B cell (primary cell): ENCODE measurements at regions not wholly inside any gene's neighbourhood (a gene's known extent, or its start where the extent isn't known, plus 50 kb on each side); places are given as distances from the start of the nearest gene placed in this dataset.

ENCODE experiments used
- ATAC-seq: fragments of 200-7000 bp; cut with Tn5 transposase; one replicate; pipeline ENCODE4 v1.10.0; 2021; ENCODE audit warnings: low read depth, mild to moderate bottlenecking, moderate number of reproducible peaks, moderate library complexity
- CTCF ChIA-PET: fragments of 350-600 bp; sonication (Branson Sonifier 250); formaldehyde crosslinking; loops from one replicate; lab custom pipeline; 2021; ENCODE audit warnings: antibody characterized with exemption, inconsistent platforms; lab: Charles Lee
- POLR2A ChIA-PET: fragments of 350-600 bp; sonication (Branson Sonifier 250); formaldehyde crosslinking; loops from one replicate; lab custom pipeline; 2021; ENCODE audit warnings: antibody characterized with exemption; lab: Charles Lee
- DNase-seq: peaks from one replicate; pipeline ENCODE4 v3.0.0; 2013
- H2AFZ ChIP-seq: 2 replicates; pipeline ENCODE4 v1.6.1; 2012; ENCODE audit warnings: mild to moderate bottlenecking, low read depth, low read length; ENCODE audit not compliant: insufficient read depth, poor library complexity, severe bottlenecking
- H3K27ac ChIP-seq, 2 donors: 1 replicate in 1 of 2; 2 replicates in 1 of 2; pipeline ENCODE4 v1.5.1; 2012 to 2013; ENCODE audit warnings: low read length in 2 of 2, mild to moderate bottlenecking in 2 of 2, moderate library complexity in 1 of 2
- H3K27me3 ChIP-seq, 4 experiments: fragments of 200-600 bp in 1 of 4; sonication (generic) in 1 of 4; replicated peaks in 1 of 4; 1 replicate in 2 of 4; 2 replicates in 2 of 4; pipeline versions ENCODE4 v1.6.1 to v1.7.0; 2013 to 2016; ENCODE audit warnings: low read length in 3 of 4, mild to moderate bottlenecking in 2 of 4, mixed read lengths in 1 of 4, moderate library complexity in 1 of 4; ENCODE audit not compliant: insufficient read depth in 4 of 4, control insufficient read depth in 3 of 4; ENCODE audit errors: control extremely low read depth in 1 of 4
- H3K36me3 ChIP-seq, 2 experiments: replicated peaks in 1 of 2; 1 replicate in 1 of 2; 2 replicates in 1 of 2; pipeline versions ENCODE4 v1.6.1 to v1.7.1; 2013; ENCODE audit warnings: low read length in 1 of 2; ENCODE audit not compliant: insufficient read depth in 2 of 2, control insufficient read depth in 1 of 2; ENCODE audit errors: control extremely low read depth in 1 of 2, extremely low read depth in 1 of 2
- H3K4me1 ChIP-seq, 2 donors: fragments of 200-600 bp in 1 of 2; sonication (generic) in 1 of 2; 1 replicate in 1 of 2; 2 replicates in 1 of 2; pipeline versions ENCODE4 v1.5.1 to v1.6.1; 2013 to 2017; ENCODE audit warnings: low read length in 2 of 2; ENCODE audit not compliant: control insufficient read depth in 2 of 2, insufficient read depth in 2 of 2
- H3K4me2 ChIP-seq: replicated peaks from 2 replicates; pipeline ENCODE3; 2012; ENCODE audit warnings: mild to moderate bottlenecking, low read depth, low read length; ENCODE audit not compliant: poor library complexity, severe bottlenecking
- H3K4me3 ChIP-seq, 5 experiments: fragments of 200-600 bp in 1 of 5; sonication (generic) in 1 of 5; 1 replicate in 3 of 5; 2 replicates in 2 of 5; pipeline versions ENCODE4 v1.5.1 to v1.7.0; 2011 to 2016; ENCODE audit warnings: low read length in 4 of 5, mild to moderate bottlenecking in 4 of 5, low read depth in 2 of 5, control low read depth in 1 of 5, moderate library complexity in 1 of 5; ENCODE audit not compliant: insufficient read depth in 1 of 5; ENCODE audit errors: control extremely low read depth in 1 of 5, extremely low read depth in 1 of 5
- H3K79me2 ChIP-seq: fragments of 200-600 bp; sonication (generic); one replicate; pipeline ENCODE4 v1.6.0; 2016; ENCODE audit warnings: low read length; ENCODE audit not compliant: control insufficient read depth, insufficient read depth
- H3K9ac ChIP-seq: fragments of 200-600 bp; sonication (generic); 2 replicates; pipeline ENCODE4 v1.6.1; 2017; ENCODE audit warnings: mild to moderate bottlenecking, low read length, moderate library complexity
- H3K9me3 ChIP-seq, 3 donors: one replicate each; pipeline versions ENCODE4 v1.6.1 to v1.7.1; 2013; ENCODE audit warnings: low read length in 2 of 3; ENCODE audit not compliant: control insufficient read depth in 2 of 3, insufficient read depth in 1 of 3; ENCODE audit errors: control extremely low read depth in 1 of 3
- H4K20me1 ChIP-seq: 2 replicates; pipeline ENCODE4 v1.6.0; 2012; ENCODE audit warnings: mild to moderate bottlenecking, low read length; ENCODE audit not compliant: insufficient read depth, control insufficient read depth, poor library complexity, severe bottlenecking
- H3K27ac Mint-ChIP-seq: one replicate; pipeline ENCODE4 v1.8.0; 2021; ENCODE audit warnings: mixed read lengths
- H3K27me3 Mint-ChIP-seq: one replicate; pipeline ENCODE4 v1.8.0; 2021; ENCODE audit warnings: mixed read lengths
- H3K4me1 Mint-ChIP-seq: one replicate; pipeline ENCODE4 v1.8.0; 2021; ENCODE audit warnings: mixed read lengths
- H3K4me3 Mint-ChIP-seq: one replicate; pipeline ENCODE4 v1.8.0; 2021; ENCODE audit warnings: mixed read lengths
- H3K9me3 Mint-ChIP-seq: one replicate; pipeline ENCODE4 v1.8.0; 2022; ENCODE audit warnings: mixed read lengths; ENCODE audit not compliant: insufficient read depth
- EZH2 ChIP-seq: IDR thresholded peaks from 2 replicates; pipeline ENCODE4 v1.6.1; 2012; ENCODE audit warnings: borderline replicate concordance, low read depth, mild to moderate bottlenecking, moderate library complexity, low read length; ENCODE audit not compliant: insufficient read depth, poor library complexity, severe bottlenecking
- WGBS: methylation state at CpG from one replicate; pipeline ENCODE4 v1.1.5; 2013; ENCODE audit warnings: missing lambda C conversion rate; ENCODE audit not compliant: insufficient coverage; 5-methylcytosine and 5-hydroxymethylcytosine counted together
- intact Hi-C: fragments of 100-400 bp; cut with micrococcal nuclease; formaldehyde crosslinking; loops from one replicate; pipeline ENCODE4 v1.10.0; 2022
- TF ChIP-seq, protein P1 (sequence below): fragments of 200-600 bp; IDR thresholded peaks from one replicate; pipeline ENCODE4 v1.8.0; 2022; ENCODE audit warnings: antibody characterized with exemption, mild to moderate bottlenecking

DNA sequence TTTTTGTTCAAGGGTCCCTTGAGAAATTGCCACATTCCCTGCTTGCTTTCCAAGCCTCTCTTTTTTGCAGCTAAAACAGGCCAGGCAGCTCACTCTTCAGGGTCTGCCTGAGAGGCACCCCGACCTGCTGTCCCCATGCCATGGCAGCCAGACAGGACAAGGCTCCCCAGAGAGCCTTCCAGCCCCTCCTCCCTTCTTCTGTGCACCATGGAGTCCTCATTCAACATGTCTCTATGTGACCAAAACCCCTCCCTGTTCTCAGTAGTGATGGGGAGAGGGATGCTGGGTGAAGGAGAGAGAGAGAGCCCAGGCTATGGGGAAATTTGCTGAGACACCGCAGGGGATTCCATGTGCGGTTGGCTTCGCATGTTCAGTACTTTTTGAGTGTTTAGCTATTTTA is 384.2 kb upstream of the ZNF507 start:
- no peaks in the 10 kb centered on the region for H3K27me3 Mint-ChIP-seq
- no peak overlapping the region for H2AFZ ChIP-seq
- ATAC-seq (no peak), DNase-seq (no peak)
- H3K27ac ChIP-seq, result no peak overlapping the region
- intact Hi-C loops, result no loop called here
- no peaks in the 10 kb centered on the region for H3K79me2 ChIP-seq
- no peak overlapping the region for H3K9ac ChIP-seq
- TF ChIP-seq, protein P1, sequence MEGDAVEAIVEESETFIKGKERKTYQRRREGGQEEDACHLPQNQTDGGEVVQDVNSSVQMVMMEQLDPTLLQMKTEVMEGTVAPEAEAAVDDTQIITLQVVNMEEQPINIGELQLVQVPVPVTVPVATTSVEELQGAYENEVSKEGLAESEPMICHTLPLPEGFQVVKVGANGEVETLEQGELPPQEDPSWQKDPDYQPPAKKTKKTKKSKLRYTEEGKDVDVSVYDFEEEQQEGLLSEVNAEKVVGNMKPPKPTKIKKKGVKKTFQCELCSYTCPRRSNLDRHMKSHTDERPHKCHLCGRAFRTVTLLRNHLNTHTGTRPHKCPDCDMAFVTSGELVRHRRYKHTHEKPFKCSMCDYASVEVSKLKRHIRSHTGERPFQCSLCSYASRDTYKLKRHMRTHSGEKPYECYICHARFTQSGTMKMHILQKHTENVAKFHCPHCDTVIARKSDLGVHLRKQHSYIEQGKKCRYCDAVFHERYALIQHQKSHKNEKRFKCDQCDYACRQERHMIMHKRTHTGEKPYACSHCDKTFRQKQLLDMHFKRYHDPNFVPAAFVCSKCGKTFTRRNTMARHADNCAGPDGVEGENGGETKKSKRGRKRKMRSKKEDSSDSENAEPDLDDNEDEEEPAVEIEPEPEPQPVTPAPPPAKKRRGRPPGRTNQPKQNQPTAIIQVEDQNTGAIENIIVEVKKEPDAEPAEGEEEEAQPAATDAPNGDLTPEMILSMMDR, result no peak
- no peak for TF ChIP-seq EZH2
- ChIA-PET POLR2A (no interaction called here), CTCF (no interaction called here)
- H4K20me1 ChIP-seq, result no peaks in the 10 kb centered on the region
- no peaks in the 10 kb centered on the region for H3K27me3 ChIP-seq
- H3K4me3 ChIP-seq, result no peak overlapping the region
- H3K4me2 ChIP-seq, result no peak overlapping the region
- H3K27ac Mint-ChIP-seq, result no peak overlapping the region
- H3K9me3 Mint-ChIP-seq, result peaks cover 3% of the 10 kb centered on the region
- no peak overlapping the region for H3K4me3 Mint-ChIP-seq
- H3K36me3 ChIP-seq, result no peaks in the 10 kb centered on the region
- WGBS, result no CpG with 5 or more reads among the region's 4 CpGs
- no peaks in the 10 kb centered on the region for H3K4me1 Mint-ChIP-seq
- H3K4me1 ChIP-seq, result no peaks in the 10 kb centered on the region
- H3K9me3 ChIP-seq, result peaks cover 0 to 20% (median 0%) of the 10 kb centered on the region in 3 donors

DNA sequence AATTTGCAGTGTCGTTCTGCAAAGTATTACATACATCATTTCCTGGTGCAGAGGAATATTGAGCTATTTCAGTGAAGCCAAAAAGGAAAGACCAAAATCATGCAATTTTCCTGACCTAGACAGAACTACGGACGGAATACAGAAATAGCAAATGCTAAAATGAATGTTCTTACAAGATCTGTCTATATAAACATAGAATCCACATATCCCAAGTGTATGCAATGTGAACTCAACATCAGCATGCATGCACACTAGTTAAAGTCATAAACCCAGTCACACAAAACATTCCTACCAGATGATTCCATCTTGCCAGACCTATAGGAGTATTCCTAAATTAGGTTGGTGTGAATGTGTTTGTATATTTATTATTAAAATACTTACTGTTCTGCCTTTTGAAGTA is 383.7 kb upstream of the ZNF507 start:
- WGBS, result no CpG with 5 or more reads among the region's 3 CpGs

More for the DNA sequence above, 383.7 kb upstream of the ZNF507 start:
- Histone ChIP-seq H3K4me1 (no peaks in the 10 kb centered on the region), H3K36me3 (no peaks in the 10 kb centered on the region), H3K9ac (no peak overlapping the region), H4K20me1 (no peaks in the 10 kb centered on the region), H2AFZ (no peak overlapping the region), H3K4me3 (no peak overlapping the region), H3K4me2 (no peak overlapping the region), H3K27me3 (no peaks in the 10 kb centered on the region), H3K9me3 (peaks cover 0 to 20% (median 0%) of the 10 kb centered on the region in 3 donors), H3K79me2 (no peaks in the 10 kb centered on the region), H3K27ac (no peak overlapping the region)
- intact Hi-C loops, result no loop called here
- ATAC-seq, result no peak
- Mint-ChIP-seq H3K4me3 (no peak overlapping the region), H3K27me3 (no peaks in the 10 kb centered on the region), H3K9me3 (peaks cover 3% of the 10 kb centered on the region), H3K4me1 (no peaks in the 10 kb centered on the region), H3K27ac (no peak overlapping the region)
- POLR2A ChIA-PET, result no interaction called here
- CTCF ChIA-PET, result no interaction called here
- TF ChIP-seq EZH2, result no peak
- TF ChIP-seq, protein P1, result no peak
- DNase-seq, result no peak
